ENCODE measurements at regions not wholly inside any gene's neighbourhood (a gene's known extent, or its start where the extent isn't known, plus 50 kb on each side); places are given as distances from the start of the nearest gene placed in this dataset.

- Histone ChIP-seq H3K36me3 (ENCODE audit: control insufficient read depth in 4 of 4, insufficient read depth in 4 of 4, low read length in 4 of 4) (no peaks in the 10 kb centered on the region), H3K9ac (ENCODE audit: insufficient read depth in 1 of 2, low read length in 2 of 2) (no peak overlapping the region), H3K4me3 (no peak overlapping the region), H3K4me1 (ENCODE audit: control insufficient read depth in 5 of 5, insufficient read depth in 5 of 5, low read length in 5 of 5) (peaks cover 0 to 12% (median 0%) of the 10 kb centered on the region in 5 donors), H3K27ac (ENCODE audit: low read depth in 1 of 2, low read length in 1 of 2) (no peak overlapping the region), H3K9me3 (ENCODE audit: control insufficient read depth in 4 of 4, insufficient read depth in 3 of 4, low read length in 3 of 4) (peaks cover 0 to 1% (median 0%) of the 10 kb centered on the region in 4 donors), H3K27me3 (ENCODE audit: control insufficient read depth in 3 of 3, insufficient read depth in 3 of 3, low read length in 2 of 3) (no peaks in the 10 kb centered on the region)
- no peak for ATAC-seq (ENCODE audit: insufficient read depth, low FRiP score)
- DNase-seq, result no peak
- 92 to 93% methylated on average over 2 of the region's 2 CpGs for WGBS, 2 donors
- TF ChIP-seq CTCF (IDR thresholded peaks at IDR 0.05; ENCODE audit: control extremely low read depth, extremely low read depth), result no peak
These were observed 286.2 kb downstream of the RPS24 start for GRCh38 chr10:78319841-78320240.

GRCh38 chr10:78320506-78320905, 286.8 kb downstream of the RPS24 start:
- Histone ChIP-seq H3K27me3 (ENCODE audit: control insufficient read depth in 3 of 3, insufficient read depth in 3 of 3, low read length in 2 of 3) (no peaks in the 10 kb centered on the region), H3K9me3 (ENCODE audit: control insufficient read depth in 4 of 4, insufficient read depth in 3 of 4, low read length in 3 of 4) (no peaks in the 10 kb centered on the region), H3K4me1 (ENCODE audit: control insufficient read depth in 5 of 5, insufficient read depth in 5 of 5, low read length in 5 of 5) (peaks cover 0 to 12% (median 0%) of the 10 kb centered on the region in 5 donors), H3K4me3 (no peak overlapping the region), H3K9ac (ENCODE audit: insufficient read depth in 1 of 2, low read length in 2 of 2) (no peak overlapping the region), H3K27ac (ENCODE audit: low read depth in 1 of 2, low read length in 1 of 2) (no peak overlapping the region), H3K36me3 (ENCODE audit: control insufficient read depth in 4 of 4, insufficient read depth in 4 of 4, low read length in 4 of 4) (no peaks in the 10 kb centered on the region)
- ATAC-seq (ENCODE audit: insufficient read depth, low FRiP score) (no peak), DNase-seq (no peak)
- TF ChIP-seq CTCF (IDR thresholded peaks at IDR 0.05; ENCODE audit: control extremely low read depth, extremely low read depth), result no peak
- 63 to 69% methylated on average over 5 of the region's 5 CpGs for WGBS, 2 donors

GRCh38 chr10:78321000-78321399, 287.3 kb downstream of the RPS24 start:
- peaks cover 0 to 12% (median 0%) of the 10 kb centered on the region in 5 donors for H3K4me1 ChIP-seq (ENCODE audit: control insufficient read depth in 5 of 5, insufficient read depth in 5 of 5, low read length in 5 of 5)
- no peak overlapping the region for H3K9ac ChIP-seq (ENCODE audit: insufficient read depth in 1 of 2, low read length in 2 of 2)
- no peaks in the 10 kb centered on the region for H3K27me3 ChIP-seq (ENCODE audit: control insufficient read depth in 3 of 3, insufficient read depth in 3 of 3, low read length in 2 of 3)
- no peaks in the 10 kb centered on the region for H3K9me3 ChIP-seq (ENCODE audit: control insufficient read depth in 4 of 4, insufficient read depth in 3 of 4, low read length in 3 of 4)
- ATAC-seq (ENCODE audit: insufficient read depth, low FRiP score) (no peak), DNase-seq (no peak)
- H3K27ac ChIP-seq (ENCODE audit: low read depth in 1 of 2, low read length in 1 of 2), result no peak overlapping the region
- 78 to 88% methylated on average over 2 of the region's 2 CpGs for WGBS, 2 donors
- H3K4me3 ChIP-seq, result no peak overlapping the region
- no peaks in the 10 kb centered on the region for H3K36me3 ChIP-seq (ENCODE audit: control insufficient read depth in 4 of 4, insufficient read depth in 4 of 4, low read length in 4 of 4)
- no peak for TF ChIP-seq CTCF (IDR thresholded peaks at IDR 0.05; ENCODE audit: control extremely low read depth, extremely low read depth)

- H3K9ac ChIP-seq (ENCODE audit: insufficient read depth in 1 of 2, low read length in 2 of 2), result no peak overlapping the region
- H3K36me3 ChIP-seq (ENCODE audit: control insufficient read depth in 4 of 4, insufficient read depth in 4 of 4, low read length in 4 of 4), result no peaks in the 10 kb centered on the region
- TF ChIP-seq CTCF (IDR thresholded peaks at IDR 0.05; ENCODE audit: control extremely low read depth, extremely low read depth), result no peak
- no peak overlapping the region for H3K4me3 ChIP-seq
- ATAC-seq (ENCODE audit: insufficient read depth, low FRiP score) (no peak), DNase-seq (no peak)
- H3K9me3 ChIP-seq (ENCODE audit: control insufficient read depth in 4 of 4, insufficient read depth in 3 of 4, low read length in 3 of 4), result peaks cover 0 to 3% (median 0%) of the 10 kb centered on the region in 4 donors
- H3K4me1 ChIP-seq (ENCODE audit: control insufficient read depth in 5 of 5, insufficient read depth in 5 of 5, low read length in 5 of 5), result peaks cover 0 to 8% (median 0%) of the 10 kb centered on the region in 5 donors
- no peaks in the 10 kb centered on the region for H3K27me3 ChIP-seq (ENCODE audit: control insufficient read depth in 3 of 3, insufficient read depth in 3 of 3, low read length in 2 of 3)
- no peak overlapping the region for H3K27ac ChIP-seq (ENCODE audit: low read depth in 1 of 2, low read length in 1 of 2)
- 95 to 96% methylated on average over 4 of the region's 4 CpGs for WGBS, 2 donors
These were observed 287.8 kb downstream of the RPS24 start for GRCh38 chr10:78321500-78321899.

Data from lung (tissue), 11 donors.